ENCODE measurements at regions not wholly inside any gene's neighbourhood (a gene's known extent, or its start where the extent isn't known, plus 50 kb on each side); places are given as distances from the start of the nearest gene placed in this dataset.

DNA sequence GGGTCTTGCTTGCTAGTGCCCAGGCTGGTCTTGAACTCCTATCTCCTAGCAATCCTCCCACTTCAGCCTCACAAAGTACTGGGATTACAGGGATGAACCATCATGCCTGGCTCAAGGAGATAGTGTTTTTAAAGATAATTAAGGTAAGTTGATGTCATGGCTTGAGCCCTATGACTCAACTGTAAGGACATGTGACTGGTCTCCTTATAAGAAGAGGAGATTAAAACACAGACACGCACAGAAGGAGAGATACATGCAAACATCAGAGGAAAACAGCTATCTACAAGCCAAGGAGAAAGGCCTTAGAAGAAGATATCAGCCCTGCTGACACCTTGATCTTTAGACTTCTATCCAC lies 220.4 kb upstream of the GADL1 start:
- TF ChIP-seq, protein P1, sequence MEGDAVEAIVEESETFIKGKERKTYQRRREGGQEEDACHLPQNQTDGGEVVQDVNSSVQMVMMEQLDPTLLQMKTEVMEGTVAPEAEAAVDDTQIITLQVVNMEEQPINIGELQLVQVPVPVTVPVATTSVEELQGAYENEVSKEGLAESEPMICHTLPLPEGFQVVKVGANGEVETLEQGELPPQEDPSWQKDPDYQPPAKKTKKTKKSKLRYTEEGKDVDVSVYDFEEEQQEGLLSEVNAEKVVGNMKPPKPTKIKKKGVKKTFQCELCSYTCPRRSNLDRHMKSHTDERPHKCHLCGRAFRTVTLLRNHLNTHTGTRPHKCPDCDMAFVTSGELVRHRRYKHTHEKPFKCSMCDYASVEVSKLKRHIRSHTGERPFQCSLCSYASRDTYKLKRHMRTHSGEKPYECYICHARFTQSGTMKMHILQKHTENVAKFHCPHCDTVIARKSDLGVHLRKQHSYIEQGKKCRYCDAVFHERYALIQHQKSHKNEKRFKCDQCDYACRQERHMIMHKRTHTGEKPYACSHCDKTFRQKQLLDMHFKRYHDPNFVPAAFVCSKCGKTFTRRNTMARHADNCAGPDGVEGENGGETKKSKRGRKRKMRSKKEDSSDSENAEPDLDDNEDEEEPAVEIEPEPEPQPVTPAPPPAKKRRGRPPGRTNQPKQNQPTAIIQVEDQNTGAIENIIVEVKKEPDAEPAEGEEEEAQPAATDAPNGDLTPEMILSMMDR (conservative IDR thresholded peaks at IDR 0.05): no peak
- TF ChIP-seq EZH2 (IDR thresholded peaks at IDR 0.05; ENCODE audit: low read depth): no peak
